PC-3 (cell line): ENCODE measurements at regions not wholly inside any gene's neighbourhood (a gene's known extent, or its start where the extent isn't known, plus 50 kb on each side); places are given as distances from the start of the nearest gene placed in this dataset.

Source experiments
- ATAC-seq: fragments of 200-7000 bp; cut with Tn5 transposase; 2 replicates; pipeline ENCODE4 v1.9.1; 2020; ENCODE audit warnings: mild to moderate bottlenecking, moderate library complexity
- BruUV-seq: library from RNA; stranded (reverse); fragments of 400-500 nt; replicated peaks from 2 replicates; lab custom pipeline; 2021; lab: Mats Ljungman, UMichigan
- CTCF ChIA-PET: fragments of 300-600 bp; sonication (Branson Sonifier 250); formaldehyde crosslinking; loops from one replicate; lab custom pipeline; 2022; ENCODE audit warnings: antibody characterized with exemption; lab: Charles Lee
- POLR2A ChIA-PET: fragments of 300-600 bp; sonication (Branson Sonifier 250); formaldehyde crosslinking; loops from one replicate; lab custom pipeline; 2022; ENCODE audit warnings: antibody characterized with exemption; ENCODE audit not compliant: unreplicated experiment; lab: Charles Lee
- DNase-seq: peaks from one replicate; pipeline ENCODE4 v3.0.0-alpha.2; 2015
- H2AFZ ChIP-seq: fragments of 300-600 bp; sonication (generic); 2 replicates; pipeline ENCODE4 v1.6.0; 2016; ENCODE audit warnings: antibody characterized with exemption, low read length
- H3F3A ChIP-seq: fragments of 300-600 bp; sonication (generic); one replicate; pipeline ENCODE4 v1.6.0; 2017; ENCODE audit warnings: antibody characterized with exemption, low read length, control low read depth, mild to moderate bottlenecking; ENCODE audit not compliant: unreplicated experiment
- H3K27ac ChIP-seq: fragments of 300-600 bp; sonication (generic); 2 replicates; pipeline ENCODE4 v1.5.1; 2016; ENCODE audit warnings: mild to moderate bottlenecking, low read length
- H3K27me3 ChIP-seq: fragments of 300-600 bp; sonication (generic); 2 replicates; pipeline ENCODE4 v1.6.1; 2016; ENCODE audit warnings: low read length, mixed read lengths
- H3K36me3 ChIP-seq: fragments of 300-600 bp; sonication (generic); 2 replicates; pipeline ENCODE4 v1.6.1; 2016; ENCODE audit warnings: low read depth, mixed run types, low read length, mixed read lengths
- H3K4me1 ChIP-seq: fragments of 300-600 bp; sonication (generic); 2 replicates; pipeline ENCODE4 v1.5.1; 2016; ENCODE audit warnings: low read length; ENCODE audit not compliant: insufficient read depth
- H3K4me2 ChIP-seq: fragments of 300-600 bp; sonication (generic); 2 replicates; pipeline ENCODE4 v1.6.0; 2016; ENCODE audit warnings: low read length
- H3K4me3 ChIP-seq: fragments of 300-600 bp; sonication (generic); 2 replicates; pipeline ENCODE4 v1.5.1; 2016; ENCODE audit warnings: mild to moderate bottlenecking, low read length, mixed read lengths
- H3K79me2 ChIP-seq: fragments of 300-600 bp; sonication (generic); 2 replicates; pipeline ENCODE4 v1.6.1; 2017; ENCODE audit warnings: low read length, mixed read lengths
- H3K9ac ChIP-seq: fragments of 300-600 bp; sonication (generic); 2 replicates; pipeline ENCODE4 v1.6.0; 2016; ENCODE audit warnings: mild to moderate bottlenecking, low read length
- H3K9me2 ChIP-seq: fragments of 300-600 bp; sonication (generic); replicated peaks from 2 replicates; pipeline ENCODE4 v1.6.1; 2016; ENCODE audit warnings: mixed run types, low read length, mixed read lengths
- H3K9me3 ChIP-seq: fragments of 300-600 bp; sonication (generic); 2 replicates; pipeline ENCODE4 v1.6.1; 2016; ENCODE audit warnings: low read length, mixed read lengths
- H4K20me1 ChIP-seq: fragments of 300-600 bp; sonication (generic); 2 replicates; pipeline ENCODE4 v1.6.1; 2016; ENCODE audit warnings: low read length, mixed read lengths
- CTCF ChIP-seq: fragments of 300-600 bp; sonication (generic); conservative IDR thresholded peaks from 2 replicates; pipeline ENCODE4 v1.5.1; 2017; ENCODE audit warnings: antibody characterized with exemption, low read depth, mild to moderate bottlenecking, low read length
- EZH2 ChIP-seq: fragments of 300-600 bp; sonication (generic); IDR thresholded peaks from one replicate; pipeline ENCODE4 v1.6.1; 2017; ENCODE audit warnings: antibody characterized with exemption, mild to moderate bottlenecking, low read length; ENCODE audit not compliant: unreplicated experiment
- EZH2phosphoT487 ChIP-seq: fragments of 300-600 bp; sonication (generic); IDR thresholded peaks from 2 replicates; pipeline ENCODE4 v1.6.1; 2018; ENCODE audit warnings: mild to moderate bottlenecking, antibody characterized with exemption, low read length, borderline replicate concordance
- intact Hi-C: fragments of 100-400 bp; cut with micrococcal nuclease; formaldehyde crosslinking; loops from 2 replicates; pipeline ENCODE4 v1.9.0; 2023

GRCh38 chr3:106303766-106304165, 435.0 kb upstream of the CBLB start:
- BruUV-seq = no TSS peak
- no peaks in the 10 kb centered on the region for H3K79me2 ChIP-seq
- H3K4me1 ChIP-seq = peaks cover 5% of the 10 kb centered on the region; the same call in 1 of the 2 replicates
- no peaks in the 10 kb centered on the region for H3K27me3 ChIP-seq
- no peak for DNase-seq
- no peaks in the 10 kb centered on the region for H3F3A ChIP-seq
- H3K36me3 ChIP-seq = no peaks in the 10 kb centered on the region
- no peak for ATAC-seq
- no peaks in the 10 kb centered on the region for H3K9me2 ChIP-seq
- ChIA-PET CTCF (no interaction called here), POLR2A (no interaction called here)
- no peak overlapping the region for H3K27ac ChIP-seq
- no peaks in the 10 kb centered on the region for H3K9me3 ChIP-seq
- no peaks in the 10 kb centered on the region for H4K20me1 ChIP-seq
- no peak overlapping the region for H3K4me3 ChIP-seq
- TF ChIP-seq CTCF = no peak
- no peak for TF ChIP-seq EZH2
- no peak for TF ChIP-seq EZH2phosphoT487
- no peak overlapping the region for H3K9ac ChIP-seq
- no peak overlapping the region for H2AFZ ChIP-seq
- intact Hi-C loops = no loop called here
- no peak overlapping the region for H3K4me2 ChIP-seq

DNA sequence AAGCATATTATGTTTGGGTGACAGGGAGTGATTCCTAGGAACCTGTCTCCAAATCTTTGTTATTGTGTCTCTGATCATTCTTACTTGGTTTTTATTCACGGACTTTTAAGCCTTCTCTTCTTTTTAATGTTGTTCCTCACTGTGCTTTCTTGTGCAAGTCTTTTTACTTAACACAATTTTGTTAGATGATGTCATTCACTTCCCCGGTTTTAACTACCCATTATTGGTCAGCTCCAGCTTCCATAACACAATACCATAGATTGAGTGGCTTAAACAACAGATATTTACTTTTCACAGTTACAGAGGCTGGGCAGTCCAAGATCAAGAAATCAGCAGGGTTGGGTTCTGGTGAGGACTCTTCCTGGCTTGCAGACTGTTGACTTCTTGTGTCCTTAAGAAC, 436.3 kb upstream of the CBLB start:
- Histone ChIP-seq H2AFZ (no peak overlapping the region), H3K27me3 (no peaks in the 10 kb centered on the region), H3F3A (no peaks in the 10 kb centered on the region), H3K9me3 (no peaks in the 10 kb centered on the region), H3K9ac (no peak overlapping the region), H3K4me3 (no peak overlapping the region), H3K79me2 (no peaks in the 10 kb centered on the region), H3K4me1 (no peaks in the 10 kb centered on the region), H3K27ac (no peak overlapping the region), H3K36me3 (no peaks in the 10 kb centered on the region), H4K20me1 (no peaks in the 10 kb centered on the region), H3K9me2 (no peaks in the 10 kb centered on the region), H3K4me2 (no peak overlapping the region)
- intact Hi-C loops = no loop called here
- ChIA-PET POLR2A (no interaction called here), CTCF (no interaction called here)
- no TSS peak for BruUV-seq
- TF ChIP-seq EZH2phosphoT487 = no peak
- no peak for TF ChIP-seq EZH2
- no peak for TF ChIP-seq CTCF
- ATAC-seq (no peak), DNase-seq (no peak)

GRCh38 chr3:106305882-106306435, 437.1 kb upstream of the CBLB start:
- Histone ChIP-seq H3K4me1 (no peaks in the 10 kb centered on the region), H3K27ac (no peak overlapping the region), H3K9me3 (no peaks in the 10 kb centered on the region), H3K27me3 (no peaks in the 10 kb centered on the region), H3K79me2 (no peaks in the 10 kb centered on the region), H4K20me1 (no peaks in the 10 kb centered on the region), H3K4me3 (no peak overlapping the region), H3K4me2 (no peak overlapping the region), H3K9me2 (no peaks in the 10 kb centered on the region), H2AFZ (no peak overlapping the region), H3K9ac (no peak overlapping the region), H3K36me3 (no peaks in the 10 kb centered on the region), H3F3A (no peaks in the 10 kb centered on the region)
- TF ChIP-seq EZH2 = no peak
- TF ChIP-seq EZH2phosphoT487 = no peak
- TF ChIP-seq CTCF = no peak
- ChIA-PET POLR2A (no interaction called here), CTCF (no interaction called here)
- no peak for ATAC-seq
- no peak for DNase-seq
- intact Hi-C loops = no loop called here
- BruUV-seq = no TSS peak
